Fibroblast of lung (primary cell): ENCODE measurements at regions not wholly inside any gene's neighbourhood (a gene's known extent, or its start where the extent isn't known, plus 50 kb on each side); places are given as distances from the start of the nearest gene placed in this dataset.

Source experiments
- CTCF ChIP-seq, 2 donors: IDR thresholded peaks in 1 of 2; conservative IDR thresholded peaks in 1 of 2; 1 replicate in 1 of 2; 2 replicates in 1 of 2; pipeline ENCODE4 v1.5.1; 2011 to 2012; ENCODE audit warnings: low read length in 2 of 2, control low read depth in 1 of 2, inconsistent platforms in 1 of 2, low read depth in 1 of 2, mild to moderate bottlenecking in 1 of 2
- EZH2 ChIP-seq: IDR thresholded peaks from 2 replicates; pipeline ENCODE4 v1.5.1; 2012; ENCODE audit warnings: low read length, control low read depth, mild to moderate bottlenecking; ENCODE audit errors: missing control alignments

- TF ChIP-seq CTCF (conservative IDR thresholded peaks at IDR 0.05 in 1 of 2, IDR thresholded peaks at IDR 0.05 in 1 of 2; ENCODE audit: low read depth in 1 of 2, low read length in 2 of 2): no peak
- TF ChIP-seq EZH2: no peak
Observed at GRCh38 chr17:69898601-69899000, 176.4 kb upstream of the KCNJ16 start.
